Karpas-422 (cell line): ENCODE measurements at regions not wholly inside any gene's neighbourhood (a gene's known extent, or its start where the extent isn't known, plus 50 kb on each side); places are given as distances from the start of the nearest gene placed in this dataset.

Experiments used
- DNase-seq: peaks from one replicate; pipeline ENCODE4 v3.0.0-alpha.2; 2015
- H2AFZ ChIP-seq: fragments of 200-600 bp; sonication (generic); 2 replicates; pipeline ENCODE4 v1.6.1; 2014; ENCODE audit warnings: antibody characterized with exemption, low read length, mixed read lengths
- H3K27ac ChIP-seq: fragments of 200-600 bp; sonication (generic); 2 replicates; pipeline ENCODE4 v1.5.1; 2014; ENCODE audit warnings: mild to moderate bottlenecking, low read length, moderate library complexity
- H3K27me3 ChIP-seq: fragments of 200-600 bp; sonication (generic); 2 replicates; pipeline ENCODE4 v1.6.1; 2014; ENCODE audit warnings: low read length, mixed read lengths
- H3K36me3 ChIP-seq: fragments of 200-600 bp; sonication (generic); 2 replicates; pipeline ENCODE4 v1.6.1; 2014; ENCODE audit warnings: low read length, mixed read lengths; ENCODE audit not compliant: insufficient read depth
- H3K4me1 ChIP-seq: fragments of 200-600 bp; sonication (generic); 2 replicates; pipeline ENCODE4 v1.6.1; 2014; ENCODE audit warnings: mild to moderate bottlenecking, low read length, mixed read lengths
- H3K4me2 ChIP-seq: fragments of 200-600 bp; sonication (generic); 2 replicates; pipeline ENCODE4 v1.6.1; 2014; ENCODE audit warnings: low read length, low read depth, mild to moderate bottlenecking; ENCODE audit not compliant: poor library complexity, severe bottlenecking
- H3K4me3 ChIP-seq: fragments of 200-600 bp; sonication (generic); 2 replicates; pipeline ENCODE4 v1.5.1; 2014; ENCODE audit warnings: mild to moderate bottlenecking, antibody characterized with exemption, low read length, mixed read lengths
- H3K79me2 ChIP-seq: fragments of 200-600 bp; sonication (generic); 2 replicates; pipeline ENCODE4 v1.6.1; 2014; ENCODE audit warnings: mild to moderate bottlenecking, low read length, mixed read lengths
- H3K9ac ChIP-seq: fragments of 200-600 bp; sonication (generic); 2 replicates; pipeline ENCODE4 v1.6.0; 2014; ENCODE audit warnings: low read length
- H3K9me2 ChIP-seq: fragments of 200-600 bp; sonication (generic), shearing (Covaris generic); replicated peaks from 2 replicates; pipeline ENCODE4 v1.6.0; 2014; ENCODE audit warnings: mild to moderate bottlenecking, low read length, moderate library complexity; ENCODE audit not compliant: insufficient read depth
- H3K9me3 ChIP-seq: fragments of 300-700, 200-600 bp; sonication (generic); 2 replicates; pipeline ENCODE4 v1.6.1; 2014; ENCODE audit warnings: low read length, mixed read lengths
- H4K20me1 ChIP-seq: fragments of 200-600 bp; sonication (generic); 2 replicates; pipeline ENCODE4 v1.6.1; 2014; ENCODE audit warnings: mild to moderate bottlenecking, antibody characterized with exemption, low read length, low read depth; ENCODE audit not compliant: insufficient read depth

- Histone ChIP-seq H3K79me2 (no peaks in the 10 kb centered on the region), H3K27me3 (no peaks in the 10 kb centered on the region), H2AFZ (no peak overlapping the region), H3K9me2 (no peaks in the 10 kb centered on the region), H3K9ac (no peak overlapping the region), H3K36me3 (no peaks in the 10 kb centered on the region), H3K9me3 (peaks cover 24% of the 10 kb centered on the region), H4K20me1 (no peaks in the 10 kb centered on the region), H3K4me3 (no peak overlapping the region), H3K4me1 (no peaks in the 10 kb centered on the region), H3K27ac (no peak overlapping the region), H3K4me2 (no peak overlapping the region)
- DNase-seq, result no peak
Observed at GRCh38 chr1:239282411-239282810, 104.0 kb upstream of the CHRM3 start.

- H4K20me1 ChIP-seq, result no peaks in the 10 kb centered on the region
- no peaks in the 10 kb centered on the region for H3K27me3 ChIP-seq
- H2AFZ ChIP-seq, result no peak overlapping the region
- H3K9me2 ChIP-seq, result no peaks in the 10 kb centered on the region
- no peak for DNase-seq
- no peaks in the 10 kb centered on the region for H3K79me2 ChIP-seq
- no peaks in the 10 kb centered on the region for H3K36me3 ChIP-seq
- H3K9ac ChIP-seq, result no peak overlapping the region
- H3K27ac ChIP-seq, result no peak overlapping the region
- no peak overlapping the region for H3K4me3 ChIP-seq
- no peaks in the 10 kb centered on the region for H3K4me1 ChIP-seq
- H3K4me2 ChIP-seq, result no peak overlapping the region
- H3K9me3 ChIP-seq, result peaks cover 28% of the 10 kb centered on the region
Observed at GRCh38 chr1:239276051-239276450, 110.3 kb upstream of the CHRM3 start.

GRCh38 chr1:239274242-239274830 lies 112.0 kb upstream of the CHRM3 start:
- Histone ChIP-seq H3K36me3 (no peaks in the 10 kb centered on the region), H3K9ac (no peak overlapping the region), H3K9me3 (peaks cover 25% of the 10 kb centered on the region), H3K4me2 (no peak overlapping the region), H3K27me3 (no peaks in the 10 kb centered on the region), H4K20me1 (no peaks in the 10 kb centered on the region), H3K79me2 (no peaks in the 10 kb centered on the region), H3K4me3 (no peak overlapping the region), H3K4me1 (no peaks in the 10 kb centered on the region), H3K27ac (no peak overlapping the region), H3K9me2 (no peaks in the 10 kb centered on the region), H2AFZ (no peak overlapping the region)
- DNase-seq, result no peak

- H3K9me2 ChIP-seq, result no peaks in the 10 kb centered on the region
- H3K4me3 ChIP-seq, result no peak overlapping the region
- no peaks in the 10 kb centered on the region for H3K4me1 ChIP-seq
- no peak overlapping the region for H2AFZ ChIP-seq
- no peak overlapping the region for H3K9ac ChIP-seq
- DNase-seq, result no peak
- peaks cover 17% of the 10 kb centered on the region for H3K9me3 ChIP-seq
- H4K20me1 ChIP-seq, result no peaks in the 10 kb centered on the region
- H3K79me2 ChIP-seq, result no peaks in the 10 kb centered on the region
- no peaks in the 10 kb centered on the region for H3K36me3 ChIP-seq
- no peaks in the 10 kb centered on the region for H3K27me3 ChIP-seq
- H3K4me2 ChIP-seq, result no peak overlapping the region
- H3K27ac ChIP-seq, result no peak overlapping the region
Observed at GRCh38 chr1:239270509-239270908, 115.9 kb upstream of the CHRM3 start.

- DNase-seq, result no peak
- Histone ChIP-seq H4K20me1 (no peaks in the 10 kb centered on the region), H3K4me3 (no peak overlapping the region), H3K9me3 (peaks cover 16% of the 10 kb centered on the region), H3K9ac (no peak overlapping the region), H3K36me3 (no peaks in the 10 kb centered on the region), H3K79me2 (no peaks in the 10 kb centered on the region), H3K9me2 (no peaks in the 10 kb centered on the region), H3K4me1 (no peaks in the 10 kb centered on the region), H2AFZ (no peak overlapping the region), H3K27me3 (no peaks in the 10 kb centered on the region), H3K4me2 (no peak overlapping the region), H3K27ac (no peak overlapping the region)
Observed at GRCh38 chr1:239269706-239270105, 116.7 kb upstream of the CHRM3 start.

GRCh38 chr1:239268941-239269340 lies 117.4 kb upstream of the CHRM3 start:
- no peak for DNase-seq
- Histone ChIP-seq H3K36me3 (no peaks in the 10 kb centered on the region), H3K4me3 (no peak overlapping the region), H3K27me3 (no peaks in the 10 kb centered on the region), H3K27ac (no peak overlapping the region), H3K4me2 (no peak overlapping the region), H3K4me1 (no peaks in the 10 kb centered on the region), H4K20me1 (no peaks in the 10 kb centered on the region), H3K79me2 (no peaks in the 10 kb centered on the region), H3K9me2 (no peaks in the 10 kb centered on the region), H3K9ac (no peak overlapping the region), H3K9me3 (peaks cover 13% of the 10 kb centered on the region), H2AFZ (no peak overlapping the region)

GRCh38 chr1:239268007-239268406 lies 118.4 kb upstream of the CHRM3 start:
- no peak overlapping the region for H3K27ac ChIP-seq
- H3K27me3 ChIP-seq, result no peaks in the 10 kb centered on the region
- H3K9me2 ChIP-seq, result no peaks in the 10 kb centered on the region
- H2AFZ ChIP-seq, result no peak overlapping the region
- H3K36me3 ChIP-seq, result no peaks in the 10 kb centered on the region
- H3K79me2 ChIP-seq, result no peaks in the 10 kb centered on the region
- H3K4me3 ChIP-seq, result no peak overlapping the region
- H3K9ac ChIP-seq, result no peak overlapping the region
- H3K4me2 ChIP-seq, result no peak overlapping the region
- H3K9me3 ChIP-seq, result peaks cover 13% of the 10 kb centered on the region
- H4K20me1 ChIP-seq, result no peaks in the 10 kb centered on the region
- no peaks in the 10 kb centered on the region for H3K4me1 ChIP-seq
- no peak for DNase-seq

- no peaks in the 10 kb centered on the region for H4K20me1 ChIP-seq
- no peaks in the 10 kb centered on the region for H3K79me2 ChIP-seq
- H3K9ac ChIP-seq, result no peak overlapping the region
- no peak for DNase-seq
- no peaks in the 10 kb centered on the region for H3K9me2 ChIP-seq
- H3K27ac ChIP-seq, result no peak overlapping the region
- H2AFZ ChIP-seq, result no peak overlapping the region
- H3K4me3 ChIP-seq, result no peak overlapping the region
- no peaks in the 10 kb centered on the region for H3K36me3 ChIP-seq
- no peak overlapping the region for H3K4me2 ChIP-seq
- H3K27me3 ChIP-seq, result no peaks in the 10 kb centered on the region
- H3K4me1 ChIP-seq, result no peaks in the 10 kb centered on the region
- peaks cover 16% of the 10 kb centered on the region for H3K9me3 ChIP-seq
Observed at GRCh38 chr1:239263801-239264200, 122.6 kb upstream of the CHRM3 start.

- no peak overlapping the region for H3K9ac ChIP-seq
- H3K36me3 ChIP-seq, result no peaks in the 10 kb centered on the region
- H4K20me1 ChIP-seq, result no peaks in the 10 kb centered on the region
- H3K79me2 ChIP-seq, result no peaks in the 10 kb centered on the region
- H3K4me3 ChIP-seq, result no peak overlapping the region
- no peak for DNase-seq
- H3K27me3 ChIP-seq, result no peaks in the 10 kb centered on the region
- H2AFZ ChIP-seq, result no peak overlapping the region
- H3K9me3 ChIP-seq, result peaks cover 21% of the 10 kb centered on the region
- no peaks in the 10 kb centered on the region for H3K9me2 ChIP-seq
- H3K4me1 ChIP-seq, result no peaks in the 10 kb centered on the region
- H3K4me2 ChIP-seq, result no peak overlapping the region
- H3K27ac ChIP-seq, result no peak overlapping the region
Observed at GRCh38 chr1:239262538-239262937, 123.8 kb upstream of the CHRM3 start.
